WTC11 (cell line): ENCODE measurements at regions not wholly inside any gene's neighbourhood (a gene's known extent, or its start where the extent isn't known, plus 50 kb on each side); places are given as distances from the start of the nearest gene placed in this dataset.

Experiments
- ATAC-seq: fragments of 200-7000 bp; cut with Tn5 transposase; 2 replicates; pipeline ENCODE4 v1.10.0; 2021; ENCODE audit warnings: mild to moderate bottlenecking, moderate library complexity
- CTCF ChIA-PET: fragments of 300-600 bp; sonication (Branson Sonifier 250); formaldehyde crosslinking; loops from one replicate; lab custom pipeline; 2021; ENCODE audit warnings: antibody characterized with exemption; lab: Charles Lee
- POLR2A ChIA-PET: fragments of 350-600 bp; sonication (Branson Sonifier 250); formaldehyde crosslinking; loops from one replicate; lab custom pipeline; 2021; ENCODE audit warnings: antibody characterized with exemption; lab: Charles Lee
- DNase-seq: peaks from one replicate; pipeline ENCODE4 v3.0.0; 2021; ENCODE audit warnings: low spot score
- H3K27ac Mint-ChIP-seq: 2 replicates; pipeline ENCODE4 v1.8.0; 2021; ENCODE audit warnings: mixed read lengths
- H3K27me3 Mint-ChIP-seq: 2 replicates; pipeline ENCODE4 v1.8.0; 2021; ENCODE audit warnings: low read depth, mild to moderate bottlenecking, moderate library complexity, mixed read lengths
- H3K36me3 Mint-ChIP-seq: 2 replicates; pipeline ENCODE4 v1.8.0; 2021; ENCODE audit warnings: mixed read lengths
- H3K4me1 Mint-ChIP-seq: 2 replicates; pipeline ENCODE4 v1.8.0; 2022; ENCODE audit warnings: mixed read lengths
- H3K4me3 Mint-ChIP-seq: 2 replicates; pipeline ENCODE4 v1.8.0; 2021; ENCODE audit warnings: mild to moderate bottlenecking, moderate library complexity, mixed read lengths
- H3K9me3 Mint-ChIP-seq: 2 replicates; pipeline ENCODE4 v1.8.0; 2021; ENCODE audit warnings: mixed read lengths
- ATF1 ChIP-seq: sonication (generic); formaldehyde crosslinking; IDR thresholded peaks from 2 replicates; pipeline ENCODE4 v1.8.1; 2023; ENCODE audit warnings: mild to moderate bottlenecking, moderate library complexity, missing genetic modification reagents
- CREM ChIP-seq: sonication (generic); formaldehyde crosslinking; IDR thresholded peaks from 2 replicates; pipeline ENCODE4 v1.8.1; 2022; ENCODE audit warnings: mild to moderate bottlenecking, missing genetic modification reagents, moderate library complexity
- ELF4 ChIP-seq: sonication (generic); formaldehyde crosslinking; IDR thresholded peaks from 2 replicates; pipeline ENCODE4 v1.8.1; 2022; ENCODE audit warnings: low read depth, mild to moderate bottlenecking, moderate library complexity, missing genetic modification reagents
- ETV6 ChIP-seq: sonication (generic); formaldehyde crosslinking; IDR thresholded peaks from 2 replicates; pipeline ENCODE4 v1.8.1; 2022; ENCODE audit warnings: mild to moderate bottlenecking, missing genetic modification reagents
- NFE2L1 ChIP-seq: sonication (generic); formaldehyde crosslinking; IDR thresholded peaks from 2 replicates; pipeline ENCODE4 v1.8.1; 2023; ENCODE audit warnings: missing genetic modification reagents
- NFYB ChIP-seq: sonication (generic); formaldehyde crosslinking; conservative IDR thresholded peaks from 2 replicates; pipeline ENCODE4 v1.8.0; 2022; ENCODE audit warnings: low read depth, missing genetic modification reagents
- TEAD4 ChIP-seq: sonication (generic); formaldehyde crosslinking; IDR thresholded peaks from 2 replicates; pipeline ENCODE4 v1.8.0; 2022; ENCODE audit warnings: mild to moderate bottlenecking, missing genetic modification reagents
- TF ChIP-seq, protein P1 (sequence below): sonication (generic); formaldehyde crosslinking; IDR thresholded peaks from 2 replicates; pipeline ENCODE4 v1.8.0; 2023; ENCODE audit warnings: missing genetic modification reagents, mild to moderate bottlenecking, borderline replicate concordance
- TF ChIP-seq, protein P2 (sequence below): fragments of 250-450 bp; sonication (Bioruptor Pico); IDR thresholded peaks from 2 replicates; pipeline ENCODE4 v1.9.0; 2021; ENCODE audit warnings: mild to moderate bottlenecking
- TF ChIP-seq, protein P3 (sequence below): fragments of 250-450 bp; sonication (Bioruptor Pico); IDR thresholded peaks from 2 replicates; pipeline ENCODE4 v2.1.2; 2022; ENCODE audit warnings: mild to moderate bottlenecking, moderate library complexity
- TF ChIP-seq, protein P4 (sequence below): fragments of 250-450 bp; sonication (Bioruptor Pico); IDR thresholded peaks from 2 replicates; pipeline ENCODE4 v1.9.0; 2021; ENCODE audit warnings: mild to moderate bottlenecking, borderline replicate concordance
- TF ChIP-seq, protein P5 (sequence below): sonication (generic); formaldehyde crosslinking; IDR thresholded peaks from 2 replicates; pipeline ENCODE4 v1.8.1; 2023; ENCODE audit warnings: mild to moderate bottlenecking, missing genetic modification reagents
- TF ChIP-seq, protein P6 (sequence below): sonication (generic); formaldehyde crosslinking; IDR thresholded peaks from 2 replicates; pipeline ENCODE4 v1.8.1; 2023; ENCODE audit warnings: mild to moderate bottlenecking, moderate library complexity, missing genetic modification reagents

DNA sequence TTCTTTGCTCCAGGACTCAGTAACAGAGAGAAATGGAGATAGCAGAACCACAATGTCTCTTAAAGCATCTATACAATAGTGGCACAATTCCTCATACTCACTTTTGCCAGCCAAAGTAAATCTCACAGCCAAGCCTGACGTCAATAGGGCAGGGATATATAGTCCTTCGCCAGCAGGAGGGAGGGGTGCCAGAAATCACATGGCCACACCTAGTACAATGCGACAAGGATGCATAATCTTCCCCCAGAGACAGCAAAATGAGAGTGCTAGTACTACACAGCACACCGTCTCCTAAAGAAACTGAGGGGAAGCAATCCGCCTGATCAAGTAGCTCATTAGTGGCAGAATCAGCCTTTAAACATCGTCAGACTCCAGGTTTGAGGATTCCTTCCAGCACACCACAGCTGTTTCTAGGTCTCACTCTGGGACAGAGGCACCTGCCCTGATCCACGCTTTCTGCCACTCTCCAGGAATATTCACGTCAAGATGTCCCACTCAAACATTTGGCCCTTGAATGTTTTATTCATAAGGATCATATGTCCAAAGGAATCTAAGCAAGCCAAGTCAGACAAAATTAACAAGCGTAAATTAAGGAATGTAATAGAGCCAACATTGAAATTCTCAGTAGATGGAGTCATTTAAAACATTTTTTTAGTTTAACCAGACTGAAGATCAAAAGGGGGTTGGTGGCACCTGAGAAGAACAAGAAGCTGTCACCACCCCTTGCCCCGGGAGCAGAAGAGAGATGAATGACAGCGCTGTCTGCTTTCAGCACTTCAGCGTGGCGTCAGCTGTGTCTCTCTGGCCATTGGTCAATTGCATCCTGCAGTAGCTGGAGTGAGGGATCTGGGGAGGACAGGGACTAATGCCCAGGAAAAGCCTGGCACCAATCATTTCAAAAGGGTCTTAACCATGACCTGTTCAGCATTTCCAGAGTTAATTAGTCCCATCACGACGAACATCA is 63.5 kb upstream of the SERP2 start (continued):
- TF ChIP-seq, protein P1, sequence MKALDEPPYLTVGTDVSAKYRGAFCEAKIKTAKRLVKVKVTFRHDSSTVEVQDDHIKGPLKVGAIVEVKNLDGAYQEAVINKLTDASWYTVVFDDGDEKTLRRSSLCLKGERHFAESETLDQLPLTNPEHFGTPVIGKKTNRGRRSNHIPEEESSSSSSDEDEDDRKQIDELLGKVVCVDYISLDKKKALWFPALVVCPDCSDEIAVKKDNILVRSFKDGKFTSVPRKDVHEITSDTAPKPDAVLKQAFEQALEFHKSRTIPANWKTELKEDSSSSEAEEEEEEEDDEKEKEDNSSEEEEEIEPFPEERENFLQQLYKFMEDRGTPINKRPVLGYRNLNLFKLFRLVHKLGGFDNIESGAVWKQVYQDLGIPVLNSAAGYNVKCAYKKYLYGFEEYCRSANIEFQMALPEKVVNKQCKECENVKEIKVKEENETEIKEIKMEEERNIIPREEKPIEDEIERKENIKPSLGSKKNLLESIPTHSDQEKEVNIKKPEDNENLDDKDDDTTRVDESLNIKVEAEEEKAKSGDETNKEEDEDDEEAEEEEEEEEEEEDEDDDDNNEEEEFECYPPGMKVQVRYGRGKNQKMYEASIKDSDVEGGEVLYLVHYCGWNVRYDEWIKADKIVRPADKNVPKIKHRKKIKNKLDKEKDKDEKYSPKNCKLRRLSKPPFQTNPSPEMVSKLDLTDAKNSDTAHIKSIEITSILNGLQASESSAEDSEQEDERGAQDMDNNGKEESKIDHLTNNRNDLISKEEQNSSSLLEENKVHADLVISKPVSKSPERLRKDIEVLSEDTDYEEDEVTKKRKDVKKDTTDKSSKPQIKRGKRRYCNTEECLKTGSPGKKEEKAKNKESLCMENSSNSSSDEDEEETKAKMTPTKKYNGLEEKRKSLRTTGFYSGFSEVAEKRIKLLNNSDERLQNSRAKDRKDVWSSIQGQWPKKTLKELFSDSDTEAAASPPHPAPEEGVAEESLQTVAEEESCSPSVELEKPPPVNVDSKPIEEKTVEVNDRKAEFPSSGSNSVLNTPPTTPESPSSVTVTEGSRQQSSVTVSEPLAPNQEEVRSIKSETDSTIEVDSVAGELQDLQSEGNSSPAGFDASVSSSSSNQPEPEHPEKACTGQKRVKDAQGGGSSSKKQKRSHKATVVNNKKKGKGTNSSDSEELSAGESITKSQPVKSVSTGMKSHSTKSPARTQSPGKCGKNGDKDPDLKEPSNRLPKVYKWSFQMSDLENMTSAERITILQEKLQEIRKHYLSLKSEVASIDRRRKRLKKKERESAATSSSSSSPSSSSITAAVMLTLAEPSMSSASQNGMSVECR (CRISPR knock-in tag), result no peak
- TF ChIP-seq ATF1 (CRISPR knock-in tag), result no peak
- no peak for TF ChIP-seq NFYB
- TF ChIP-seq, protein P2, sequence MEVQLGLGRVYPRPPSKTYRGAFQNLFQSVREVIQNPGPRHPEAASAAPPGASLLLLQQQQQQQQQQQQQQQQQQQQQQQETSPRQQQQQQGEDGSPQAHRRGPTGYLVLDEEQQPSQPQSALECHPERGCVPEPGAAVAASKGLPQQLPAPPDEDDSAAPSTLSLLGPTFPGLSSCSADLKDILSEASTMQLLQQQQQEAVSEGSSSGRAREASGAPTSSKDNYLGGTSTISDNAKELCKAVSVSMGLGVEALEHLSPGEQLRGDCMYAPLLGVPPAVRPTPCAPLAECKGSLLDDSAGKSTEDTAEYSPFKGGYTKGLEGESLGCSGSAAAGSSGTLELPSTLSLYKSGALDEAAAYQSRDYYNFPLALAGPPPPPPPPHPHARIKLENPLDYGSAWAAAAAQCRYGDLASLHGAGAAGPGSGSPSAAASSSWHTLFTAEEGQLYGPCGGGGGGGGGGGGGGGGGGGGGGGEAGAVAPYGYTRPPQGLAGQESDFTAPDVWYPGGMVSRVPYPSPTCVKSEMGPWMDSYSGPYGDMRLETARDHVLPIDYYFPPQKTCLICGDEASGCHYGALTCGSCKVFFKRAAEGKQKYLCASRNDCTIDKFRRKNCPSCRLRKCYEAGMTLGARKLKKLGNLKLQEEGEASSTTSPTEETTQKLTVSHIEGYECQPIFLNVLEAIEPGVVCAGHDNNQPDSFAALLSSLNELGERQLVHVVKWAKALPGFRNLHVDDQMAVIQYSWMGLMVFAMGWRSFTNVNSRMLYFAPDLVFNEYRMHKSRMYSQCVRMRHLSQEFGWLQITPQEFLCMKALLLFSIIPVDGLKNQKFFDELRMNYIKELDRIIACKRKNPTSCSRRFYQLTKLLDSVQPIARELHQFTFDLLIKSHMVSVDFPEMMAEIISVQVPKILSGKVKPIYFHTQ (CRISPR knock-in tag), result no peak
- TF ChIP-seq ETV6 (CRISPR knock-in tag), result no peak
- TF ChIP-seq, all 79 proteins: peak for 0

DNA sequence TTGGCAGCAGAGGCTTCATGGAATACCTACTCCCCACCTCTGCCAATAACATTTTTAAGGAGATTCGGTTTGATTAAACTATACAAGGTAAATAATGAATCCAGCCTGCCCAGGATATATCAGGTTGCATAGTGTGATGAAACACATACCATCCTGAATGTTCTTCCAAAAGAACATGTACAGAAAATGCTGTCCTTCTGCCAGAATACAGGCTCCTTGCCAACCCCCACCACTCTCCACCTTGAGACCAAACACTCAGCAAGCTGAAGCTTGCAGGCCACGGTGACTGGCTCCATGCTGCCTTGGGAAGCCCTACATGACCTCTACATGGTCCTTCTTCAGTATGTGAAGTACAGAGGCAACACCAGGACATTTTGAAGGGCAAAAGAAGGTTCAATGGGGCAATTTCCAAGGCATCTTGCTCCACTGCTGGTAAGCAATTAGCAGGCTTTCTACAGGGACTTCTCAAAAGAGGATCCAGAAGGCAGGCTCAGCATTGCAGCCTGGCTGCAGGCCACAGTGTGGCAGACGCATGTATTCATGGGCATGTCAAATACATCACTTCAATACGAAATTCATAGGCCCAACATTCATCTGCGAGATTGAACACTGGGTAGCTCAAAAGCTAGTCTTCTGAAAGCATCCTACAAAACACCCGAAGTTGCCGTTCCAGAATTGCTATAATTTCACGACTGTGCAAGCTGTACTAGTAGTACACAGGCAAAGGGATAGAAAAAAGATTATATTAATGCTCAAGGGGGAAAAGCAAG is 62.4 kb upstream of the SERP2 start:
- no peak overlapping the region for H3K27ac Mint-ChIP-seq
- CTCF ChIA-PET, result no interaction called here
- H3K4me3 Mint-ChIP-seq, result no peak overlapping the region
- no peak for DNase-seq
- TF ChIP-seq, protein P3, sequence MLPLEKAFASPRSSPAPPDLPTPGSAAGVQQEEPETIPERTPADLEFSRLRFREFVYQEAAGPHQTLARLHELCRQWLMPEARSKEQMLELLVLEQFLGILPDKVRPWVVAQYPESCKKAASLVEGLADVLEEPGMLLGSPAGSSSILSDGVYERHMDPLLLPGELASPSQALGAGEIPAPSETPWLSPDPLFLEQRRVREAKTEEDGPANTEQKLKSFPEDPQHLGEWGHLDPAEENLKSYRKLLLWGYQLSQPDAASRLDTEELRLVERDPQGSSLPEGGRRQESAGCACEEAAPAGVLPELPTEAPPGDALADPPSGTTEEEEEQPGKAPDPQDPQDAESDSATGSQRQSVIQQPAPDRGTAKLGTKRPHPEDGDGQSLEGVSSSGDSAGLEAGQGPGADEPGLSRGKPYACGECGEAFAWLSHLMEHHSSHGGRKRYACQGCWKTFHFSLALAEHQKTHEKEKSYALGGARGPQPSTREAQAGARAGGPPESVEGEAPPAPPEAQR (CRISPR knock-in tag), result no peak
- TF ChIP-seq, all 79 proteins: peak for 0
- no peak for ATAC-seq
- Mint-ChIP-seq H3K4me1 (peaks cover 15% of the 10 kb centered on the region), H3K36me3 (no peaks in the 10 kb centered on the region), H3K9me3 (no peaks in the 10 kb centered on the region), H3K27me3 (peaks cover 62% of the 10 kb centered on the region)
- POLR2A ChIA-PET, result no interaction called here

DNA sequence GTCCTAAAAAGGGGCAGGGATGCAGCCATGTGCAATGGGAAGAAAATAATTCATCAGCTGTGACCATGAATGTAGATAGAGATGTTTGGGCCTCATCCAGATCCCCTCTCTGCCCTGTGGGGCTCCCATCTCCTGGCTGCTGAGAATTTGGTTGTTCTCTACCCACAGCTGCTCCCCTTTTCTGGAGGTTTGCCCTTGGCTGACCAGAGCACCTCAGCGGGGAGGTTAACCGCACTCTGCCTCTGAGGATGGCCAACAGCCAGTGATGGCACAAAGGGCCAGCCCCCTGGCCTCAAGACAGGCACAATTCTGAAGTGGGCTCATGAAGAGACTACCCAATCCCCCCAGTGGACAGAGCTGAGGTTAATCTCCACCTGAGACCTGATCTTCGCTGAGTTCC is 61.5 kb upstream of the SERP2 start:
- no peak overlapping the region for H3K4me3 Mint-ChIP-seq
- ATAC-seq (no peak), DNase-seq (no peak)
- ChIA-PET CTCF (no interaction called here), POLR2A (no interaction called here)
- no peaks in the 10 kb centered on the region for H3K36me3 Mint-ChIP-seq
- peaks cover 58% of the 10 kb centered on the region for H3K27me3 Mint-ChIP-seq
- H3K27ac Mint-ChIP-seq, result no peak overlapping the region
- H3K4me1 Mint-ChIP-seq, result peaks cover 5% of the 10 kb centered on the region
- H3K9me3 Mint-ChIP-seq, result no peaks in the 10 kb centered on the region
- TF ChIP-seq, protein P4, sequence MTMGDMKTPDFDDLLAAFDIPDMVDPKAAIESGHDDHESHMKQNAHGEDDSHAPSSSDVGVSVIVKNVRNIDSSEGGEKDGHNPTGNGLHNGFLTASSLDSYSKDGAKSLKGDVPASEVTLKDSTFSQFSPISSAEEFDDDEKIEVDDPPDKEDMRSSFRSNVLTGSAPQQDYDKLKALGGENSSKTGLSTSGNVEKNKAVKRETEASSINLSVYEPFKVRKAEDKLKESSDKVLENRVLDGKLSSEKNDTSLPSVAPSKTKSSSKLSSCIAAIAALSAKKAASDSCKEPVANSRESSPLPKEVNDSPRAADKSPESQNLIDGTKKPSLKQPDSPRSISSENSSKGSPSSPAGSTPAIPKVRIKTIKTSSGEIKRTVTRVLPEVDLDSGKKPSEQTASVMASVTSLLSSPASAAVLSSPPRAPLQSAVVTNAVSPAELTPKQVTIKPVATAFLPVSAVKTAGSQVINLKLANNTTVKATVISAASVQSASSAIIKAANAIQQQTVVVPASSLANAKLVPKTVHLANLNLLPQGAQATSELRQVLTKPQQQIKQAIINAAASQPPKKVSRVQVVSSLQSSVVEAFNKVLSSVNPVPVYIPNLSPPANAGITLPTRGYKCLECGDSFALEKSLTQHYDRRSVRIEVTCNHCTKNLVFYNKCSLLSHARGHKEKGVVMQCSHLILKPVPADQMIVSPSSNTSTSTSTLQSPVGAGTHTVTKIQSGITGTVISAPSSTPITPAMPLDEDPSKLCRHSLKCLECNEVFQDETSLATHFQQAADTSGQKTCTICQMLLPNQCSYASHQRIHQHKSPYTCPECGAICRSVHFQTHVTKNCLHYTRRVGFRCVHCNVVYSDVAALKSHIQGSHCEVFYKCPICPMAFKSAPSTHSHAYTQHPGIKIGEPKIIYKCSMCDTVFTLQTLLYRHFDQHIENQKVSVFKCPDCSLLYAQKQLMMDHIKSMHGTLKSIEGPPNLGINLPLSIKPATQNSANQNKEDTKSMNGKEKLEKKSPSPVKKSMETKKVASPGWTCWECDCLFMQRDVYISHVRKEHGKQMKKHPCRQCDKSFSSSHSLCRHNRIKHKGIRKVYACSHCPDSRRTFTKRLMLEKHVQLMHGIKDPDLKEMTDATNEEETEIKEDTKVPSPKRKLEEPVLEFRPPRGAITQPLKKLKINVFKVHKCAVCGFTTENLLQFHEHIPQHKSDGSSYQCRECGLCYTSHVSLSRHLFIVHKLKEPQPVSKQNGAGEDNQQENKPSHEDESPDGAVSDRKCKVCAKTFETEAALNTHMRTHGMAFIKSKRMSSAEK (CRISPR knock-in tag), result no peak
- TF ChIP-seq TEAD4 (CRISPR knock-in tag) (no peak), CREM (no peak), NFE2L1 (no peak), ELF4 (CRISPR knock-in tag) (no peak)
- TF ChIP-seq, protein P5, sequence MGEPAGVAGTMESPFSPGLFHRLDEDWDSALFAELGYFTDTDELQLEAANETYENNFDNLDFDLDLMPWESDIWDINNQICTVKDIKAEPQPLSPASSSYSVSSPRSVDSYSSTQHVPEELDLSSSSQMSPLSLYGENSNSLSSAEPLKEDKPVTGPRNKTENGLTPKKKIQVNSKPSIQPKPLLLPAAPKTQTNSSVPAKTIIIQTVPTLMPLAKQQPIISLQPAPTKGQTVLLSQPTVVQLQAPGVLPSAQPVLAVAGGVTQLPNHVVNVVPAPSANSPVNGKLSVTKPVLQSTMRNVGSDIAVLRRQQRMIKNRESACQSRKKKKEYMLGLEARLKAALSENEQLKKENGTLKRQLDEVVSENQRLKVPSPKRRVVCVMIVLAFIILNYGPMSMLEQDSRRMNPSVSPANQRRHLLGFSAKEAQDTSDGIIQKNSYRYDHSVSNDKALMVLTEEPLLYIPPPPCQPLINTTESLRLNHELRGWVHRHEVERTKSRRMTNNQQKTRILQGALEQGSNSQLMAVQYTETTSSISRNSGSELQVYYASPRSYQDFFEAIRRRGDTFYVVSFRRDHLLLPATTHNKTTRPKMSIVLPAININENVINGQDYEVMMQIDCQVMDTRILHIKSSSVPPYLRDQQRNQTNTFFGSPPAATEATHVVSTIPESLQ (CRISPR knock-in tag), result no peak
- TF ChIP-seq, protein P6, sequence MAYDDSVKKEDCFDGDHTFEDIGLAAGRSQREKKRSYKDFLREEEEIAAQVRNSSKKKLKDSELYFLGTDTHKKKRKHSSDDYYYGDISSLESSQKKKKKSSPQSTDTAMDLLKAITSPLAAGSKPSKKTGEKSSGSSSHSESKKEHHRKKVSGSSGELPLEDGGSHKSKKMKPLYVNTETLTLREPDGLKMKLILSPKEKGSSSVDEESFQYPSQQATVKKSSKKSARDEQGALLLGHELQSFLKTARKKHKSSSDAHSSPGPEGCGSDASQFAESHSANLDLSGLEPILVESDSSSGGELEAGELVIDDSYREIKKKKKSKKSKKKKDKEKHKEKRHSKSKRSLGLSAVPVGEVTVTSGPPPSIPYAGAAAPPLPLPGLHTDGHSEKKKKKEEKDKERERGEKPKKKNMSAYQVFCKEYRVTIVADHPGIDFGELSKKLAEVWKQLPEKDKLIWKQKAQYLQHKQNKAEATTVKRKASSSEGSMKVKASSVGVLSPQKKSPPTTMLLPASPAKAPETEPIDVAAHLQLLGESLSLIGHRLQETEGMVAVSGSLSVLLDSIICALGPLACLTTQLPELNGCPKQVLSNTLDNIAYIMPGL (CRISPR knock-in tag), result no peak
